Motor neuron (in vitro differentiated cells): ENCODE measurements at regions not wholly inside any gene's neighbourhood (a gene's known extent, or its start where the extent isn't known, plus 50 kb on each side); places are given as distances from the start of the nearest gene placed in this dataset.
"Not testable (repeated sequence)": the region's sequence is repeated elsewhere in the genome, so short reads cannot be mapped to it uniquely, and the experiment has no call there.

Experiments
- ATAC-seq, 8 experiments: fragments of 200-7000 bp; cut with Tn5 transposase; replicated peaks in 6 of 8; 2 replicates each; pipeline ENCODE4 v1.8.0; 2021; ENCODE audit warnings: mild to moderate bottlenecking in 8 of 8, moderate library complexity in 8 of 8
- H3K27ac ChIP-seq, 2 donors: fragments of 250-450 bp; sonication (Bioruptor Pico); 2 replicates each; pipeline ENCODE4 v1.9.0; 2021; ENCODE audit warnings: antibody characterized with exemption in 2 of 2, mild to moderate bottlenecking in 2 of 2, moderate library complexity in 1 of 2
- H3K4me1 ChIP-seq, 2 donors: fragments of 250-450 bp; sonication (Bioruptor Pico); replicated peaks in 1 of 2; 2 replicates each; pipeline ENCODE4 v1.6.1; 2021; ENCODE audit warnings: antibody characterized with exemption in 2 of 2, mild to moderate bottlenecking in 2 of 2, moderate library complexity in 1 of 2
- H3K4me3 ChIP-seq, 5 donors: fragments of 250-450 bp; sonication (Bioruptor Pico); 2 replicates each; pipeline ENCODE4 v1.9.0; 2021; ENCODE audit warnings: antibody characterized with exemption in 5 of 5, mild to moderate bottlenecking in 5 of 5, moderate library complexity in 4 of 5
- WGBS, 10 experiments: fragments of 450-650 bp; shearing (Covaris generic); methylation state at CpG; one replicate each; pipeline ENCODE4 v1.0.0; 2022; 5-methylcytosine and 5-hydroxymethylcytosine counted together
- in situ Hi-C, 9 experiments: fragments of 400-800 bp; cut with MboI; loops; one replicate each; pipeline ENCODE4 v1.15.0; 2021; ENCODE audit warnings: low sequenced_read_pairs in 9 of 9, low pct_unique_long_range_greater_than_20kb in 2 of 9; ENCODE audit not compliant: unreplicated experiment in 9 of 9

- in situ Hi-C loops, result no loop called here
- WGBS, 10 experiments, result 66 to 100% (median 76%) methylated on average over 2 to 5 of the region's 5 CpGs; no CpG with 5 or more reads in 1 of the 10 experiments
- no peak for ATAC-seq
- no peak overlapping the region for H3K27ac ChIP-seq
- H3K4me3 ChIP-seq, result no peak overlapping the region
- peaks cover 3 to 15% of the 10 kb centered on the region in 2 donors for H3K4me1 ChIP-seq
These were observed 1043.8 kb upstream of the NUDT12 start for GRCh38 chr5:104606258-104606829.

GRCh38 chr5:104599726-104600125 lies 1037.1 kb upstream of the NUDT12 start:
- no peaks in the 10 kb centered on the region for H3K4me1 ChIP-seq
- no peak for ATAC-seq
- no peak overlapping the region for H3K27ac ChIP-seq
- in situ Hi-C loops, result no loop called here
- 0 to 100% (median 71%) methylated on average over 1 to 2 of the region's 2 CpGs; no CpG with 5 or more reads in 1 of the 10 experiments for WGBS, 10 experiments
- H3K4me3 ChIP-seq, result no peak overlapping the region

- in situ Hi-C loops, result no loop called here
- 0 to 9% (median 0%) methylated on average over 1 of the region's 1 CpG; no CpG with 5 or more reads in 3 of the 10 experiments for WGBS, 10 experiments
- no peaks in the 10 kb centered on the region for H3K4me1 ChIP-seq
- no peak overlapping the region for H3K4me3 ChIP-seq
- H3K27ac ChIP-seq, result no peak overlapping the region
- ATAC-seq, result no peak
These were observed 1035.7 kb upstream of the NUDT12 start for GRCh38 chr5:104598285-104598684.

- H3K4me3 ChIP-seq, result no peak overlapping the region
- in situ Hi-C loops, result no loop called here
- WGBS, 10 experiments, result 0 to 100% (median 83%) methylated on average over 1 to 4 of the region's 4 CpGs; no CpG with 5 or more reads in 1 of the 10 experiments
- H3K27ac ChIP-seq, result no peak overlapping the region
- ATAC-seq, result no peak
- H3K4me1 ChIP-seq, result no peaks in the 10 kb centered on the region
These were observed 1032.3 kb upstream of the NUDT12 start for GRCh38 chr5:104594850-104595249.

- no peak for ATAC-seq
- 6 to 90% (median 68%) methylated on average over 2 to 5 of the region's 5 CpGs for WGBS, 10 experiments
- in situ Hi-C loops, result no loop called here
These were observed 1014.1 kb upstream of the NUDT12 start for GRCh38 chr5:104576677-104577076.

GRCh38 chr5:104573949-104574709 lies 1011.5 kb upstream of the NUDT12 start:
- WGBS, 10 experiments, result 0 to 100% (median 67%) methylated on average over 1 to 4 of the region's 4 CpGs

More at GRCh38 chr5:104576677-104577076, 1014.1 kb upstream of the NUDT12 start:
- Histone ChIP-seq H3K4me3 (no peak overlapping the region), H3K4me1 (no peaks in the 10 kb centered on the region), H3K27ac (no peak overlapping the region)

GRCh38 chr5:104569621-104570020 lies 1007.0 kb upstream of the NUDT12 start:
- in situ Hi-C loops, result no loop called here
- 0 to 100% (median 60%) methylated on average over 1 of the region's 1 CpG; no CpG with 5 or more reads in 5 of the 10 experiments for WGBS, 10 experiments
- Histone ChIP-seq H3K4me1 (no peaks in the 10 kb centered on the region), H3K4me3 (no peak overlapping the region), H3K27ac (no peak overlapping the region)
- ATAC-seq, result no peak

More at GRCh38 chr5:104573949-104574709, 1011.5 kb upstream of the NUDT12 start:
- in situ Hi-C loops, result no loop called here
- no peaks in the 10 kb centered on the region for H3K4me1 ChIP-seq
- H3K27ac ChIP-seq, result no peak overlapping the region
- peak in 2 of 8 experiments; percentile 32 to 75 for ATAC-seq
- H3K4me3 ChIP-seq, result no peak overlapping the region

GRCh38 chr5:104564530-104564929 lies 1001.9 kb upstream of the NUDT12 start:
- H3K27ac ChIP-seq, result no peak overlapping the region
- ATAC-seq, result peak in 4 of 8 experiments; percentile 14 to 75 (median 64)
- WGBS, 10 experiments, result 28 to 93% (median 50%) methylated on average over 1 to 4 of the region's 4 CpGs; no CpG with 5 or more reads in 1 of the 10 experiments
- no peak overlapping the region for H3K4me3 ChIP-seq
- in situ Hi-C loops, result no loop called here
- H3K4me1 ChIP-seq, result no peaks in the 10 kb centered on the region

GRCh38 chr5:104556957-104557356 lies 994.4 kb upstream of the NUDT12 start:
- Histone ChIP-seq H3K27ac (no peak overlapping the region), H3K4me3 (no peak overlapping the region), H3K4me1 (no peaks in the 10 kb centered on the region)
- WGBS, 10 experiments, result 0 to 83% (median 52%) methylated on average over 1 to 2 of the region's 3 CpGs; no CpG with 5 or more reads in 6 of the 10 experiments
- ATAC-seq, result no peak
- in situ Hi-C loops, result no loop called here

GRCh38 chr5:104551628-104552027 lies 989.0 kb upstream of the NUDT12 start:
- H3K27ac ChIP-seq, result no peak overlapping the region
- WGBS, 10 experiments, result 10 to 90% (median 54%) methylated on average over 1 to 3 of the region's 3 CpGs
- peaks cover 0 to 3% of the 10 kb centered on the region in 2 donors for H3K4me1 ChIP-seq
- in situ Hi-C loops, result no loop called here
- ATAC-seq, result no peak
- H3K4me3 ChIP-seq, result no peak overlapping the region

GRCh38 chr5:104546871-104547270 lies 984.3 kb upstream of the NUDT12 start:
- H3K4me3 ChIP-seq, H3K27ac ChIP-seq, in situ Hi-C loops, H3K4me1 ChIP-seq, ATAC-seq: not testable (repeated sequence)
- 10 to 100% (median 89%) methylated on average over 1 to 6 of the region's 6 CpGs for WGBS, 10 experiments

GRCh38 chr5:104541141-104541785 lies 978.7 kb upstream of the NUDT12 start:
- Histone ChIP-seq H3K27ac (no peak overlapping the region), H3K4me1 (no peaks in the 10 kb centered on the region), H3K4me3 (no peak overlapping the region)
- ATAC-seq, result no peak
- in situ Hi-C loops, result no loop called here
- 13 to 100% (median 86%) methylated on average over 1 of the region's 1 CpG; no CpG with 5 or more reads in 2 of the 10 experiments for WGBS, 10 experiments

GRCh38 chr5:104540448-104540847 lies 977.9 kb upstream of the NUDT12 start:
- ATAC-seq, result peak in 2 of 8 experiments; percentile 32 to 77
- WGBS, 10 experiments, result 0 to 67% (median 0%) methylated on average over 1 of the region's 1 CpG; no CpG with 5 or more reads in 4 of the 10 experiments

More at GRCh38 chr5:104540448-104540847, 977.9 kb upstream of the NUDT12 start:
- no peak overlapping the region for H3K27ac ChIP-seq
- H3K4me1 ChIP-seq, result no peaks in the 10 kb centered on the region
- no peak overlapping the region for H3K4me3 ChIP-seq
- in situ Hi-C loops, result no loop called here
